Mesothelial cell of epicardium (in vitro differentiated cells): ENCODE measurements at regions not wholly inside any gene's neighbourhood (a gene's known extent, or its start where the extent isn't known, plus 50 kb on each side); places are given as distances from the start of the nearest gene placed in this dataset.

ENCODE experiments used
- DNase-seq, 2 experiments: peaks; one replicate each; pipeline ENCODE4 v3.0.0; 2021; ENCODE audit warnings: low spot score in 2 of 2; ENCODE audit not compliant: unreplicated experiment in 2 of 2
- H3K27ac Mint-ChIP-seq: 2 replicates; pipeline ENCODE4 v1.8.0; 2021; ENCODE audit warnings: mixed read lengths
- H3K27me3 Mint-ChIP-seq: 2 replicates; pipeline ENCODE4 v1.8.0; 2021; ENCODE audit warnings: low read depth, mixed read lengths
- H3K36me3 Mint-ChIP-seq: 2 replicates; pipeline ENCODE4 v1.8.0; 2021; ENCODE audit warnings: mixed read lengths
- H3K4me1 Mint-ChIP-seq: 2 replicates; pipeline ENCODE4 v1.8.0; 2021; ENCODE audit warnings: mixed read lengths
- H3K4me3 Mint-ChIP-seq: 2 replicates; pipeline ENCODE4 v1.8.0; 2021; ENCODE audit warnings: mild to moderate bottlenecking, moderate library complexity, mixed read lengths
- H3K9me3 Mint-ChIP-seq: 2 replicates; pipeline ENCODE4 v1.8.0; 2021; ENCODE audit warnings: mixed read lengths
- CTCF ChIP-seq: fragments of 200-600 bp; sonication (generic); IDR thresholded peaks from one replicate; pipeline ENCODE4 v1.5.0; 2021; ENCODE audit warnings: antibody characterized with exemption; ENCODE audit not compliant: unreplicated experiment

GRCh38 chr2:220297093-220297492, 669.7 kb downstream of the SLC4A3 start:
- Mint-ChIP-seq H3K27me3 (no peaks in the 10 kb centered on the region), H3K27ac (no peak overlapping the region), H3K4me3 (no peak overlapping the region), H3K4me1 (peaks cover 3% of the 10 kb centered on the region), H3K36me3 (peaks cover 2% of the 10 kb centered on the region), H3K9me3 (peaks cover 15% of the 10 kb centered on the region)
- DNase-seq: no peak
- no peak for TF ChIP-seq CTCF

DNA sequence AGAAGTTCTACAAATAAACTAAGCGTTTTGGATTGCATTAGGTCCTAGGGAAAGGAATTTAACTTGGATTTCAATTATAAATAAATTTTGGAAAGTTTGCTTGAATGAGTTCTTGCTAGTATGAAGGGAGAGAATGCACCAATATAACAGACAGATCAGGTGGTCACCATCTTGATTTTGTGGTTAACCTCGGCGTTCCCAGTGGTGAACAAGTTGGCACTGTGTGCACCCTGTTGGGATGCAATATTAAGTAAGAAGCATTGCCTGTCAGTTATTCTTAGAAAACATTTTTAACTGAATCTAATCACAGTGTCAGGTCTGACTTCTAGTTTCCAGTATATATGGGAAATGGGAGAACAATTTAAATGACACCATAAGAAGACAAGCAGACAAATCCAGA, 673.4 kb downstream of the SLC4A3 start:
- DNase-seq: no peak
- no peak overlapping the region for H3K27ac Mint-ChIP-seq
- no peak overlapping the region for H3K4me3 Mint-ChIP-seq
- H3K4me1 Mint-ChIP-seq: peaks cover 10% of the 10 kb centered on the region
- TF ChIP-seq CTCF: no peak
- no peaks in the 10 kb centered on the region for H3K9me3 Mint-ChIP-seq
- H3K36me3 Mint-ChIP-seq: no peaks in the 10 kb centered on the region
- no peaks in the 10 kb centered on the region for H3K27me3 Mint-ChIP-seq

DNA sequence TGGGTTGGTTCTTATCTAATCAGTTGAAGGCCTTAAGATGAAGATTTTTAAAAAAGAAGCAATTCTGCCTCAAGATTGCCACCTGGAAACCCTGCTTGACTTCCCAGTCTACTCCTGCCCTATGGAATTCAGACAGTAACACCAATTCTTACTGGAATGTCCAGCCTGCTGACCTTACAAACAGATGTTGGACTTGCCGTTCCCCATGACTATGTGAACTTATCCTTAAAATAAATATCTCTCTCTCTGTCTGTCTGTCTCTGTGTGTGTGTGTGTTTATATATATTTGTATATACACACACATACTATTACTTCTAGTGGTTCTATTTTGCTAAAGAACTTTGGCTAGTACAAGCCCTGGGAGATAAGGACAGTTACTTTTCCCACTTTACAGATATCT, 675.3 kb downstream of the SLC4A3 start:
- Mint-ChIP-seq H3K36me3 (no peaks in the 10 kb centered on the region), H3K4me1 (peaks cover 8% of the 10 kb centered on the region), H3K9me3 (no peaks in the 10 kb centered on the region), H3K27me3 (no peaks in the 10 kb centered on the region), H3K27ac (no peak overlapping the region), H3K4me3 (no peak overlapping the region)
- no peak for DNase-seq
- no peak for TF ChIP-seq CTCF

DNA sequence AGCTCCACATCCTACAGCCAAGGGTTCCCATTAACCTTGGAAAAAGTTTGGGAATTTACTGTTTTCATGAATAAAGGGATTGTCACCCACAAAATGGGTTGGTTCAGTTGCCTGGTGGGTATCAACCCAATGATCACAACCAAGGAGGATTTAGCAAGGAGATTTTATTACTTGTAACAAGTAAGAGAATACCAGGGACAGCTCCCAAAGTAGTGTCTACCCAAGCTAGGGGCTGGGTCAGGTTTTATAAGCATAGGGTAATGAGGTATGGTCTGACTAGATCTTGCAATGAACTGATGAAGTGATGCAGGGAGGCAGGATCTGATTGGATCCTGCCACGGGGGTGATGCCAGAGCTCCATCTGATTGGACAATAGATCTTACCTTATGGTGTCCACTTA, 681.8 kb downstream of the SLC4A3 start:
- H3K36me3 Mint-ChIP-seq: no peaks in the 10 kb centered on the region

GRCh38 chr2:220310451-220310861, 683.0 kb downstream of the SLC4A3 start:
- DNase-seq: no peak
- no peaks in the 10 kb centered on the region for H3K36me3 Mint-ChIP-seq

More for the DNA sequence above, 681.8 kb downstream of the SLC4A3 start:
- peaks cover 21% of the 10 kb centered on the region for H3K4me1 Mint-ChIP-seq
- H3K4me3 Mint-ChIP-seq: no peak overlapping the region
- H3K27me3 Mint-ChIP-seq: no peaks in the 10 kb centered on the region
- no peak overlapping the region for H3K27ac Mint-ChIP-seq
- TF ChIP-seq CTCF: no peak
- no peaks in the 10 kb centered on the region for H3K9me3 Mint-ChIP-seq
- no peak for DNase-seq

More at GRCh38 chr2:220310451-220310861, 683.0 kb downstream of the SLC4A3 start:
- no peaks in the 10 kb centered on the region for H3K27me3 Mint-ChIP-seq
- H3K9me3 Mint-ChIP-seq: peaks cover 8% of the 10 kb centered on the region
- H3K4me1 Mint-ChIP-seq: peaks cover 16% of the 10 kb centered on the region
- H3K4me3 Mint-ChIP-seq: no peak overlapping the region
- no peak for TF ChIP-seq CTCF
- peak overlapping the region; percentile 17 for H3K27ac Mint-ChIP-seq
